ENCODE measurements at regions not wholly inside any gene's neighbourhood (a gene's known extent, or its start where the extent isn't known, plus 50 kb on each side); places are given as distances from the start of the nearest gene placed in this dataset.

DNA sequence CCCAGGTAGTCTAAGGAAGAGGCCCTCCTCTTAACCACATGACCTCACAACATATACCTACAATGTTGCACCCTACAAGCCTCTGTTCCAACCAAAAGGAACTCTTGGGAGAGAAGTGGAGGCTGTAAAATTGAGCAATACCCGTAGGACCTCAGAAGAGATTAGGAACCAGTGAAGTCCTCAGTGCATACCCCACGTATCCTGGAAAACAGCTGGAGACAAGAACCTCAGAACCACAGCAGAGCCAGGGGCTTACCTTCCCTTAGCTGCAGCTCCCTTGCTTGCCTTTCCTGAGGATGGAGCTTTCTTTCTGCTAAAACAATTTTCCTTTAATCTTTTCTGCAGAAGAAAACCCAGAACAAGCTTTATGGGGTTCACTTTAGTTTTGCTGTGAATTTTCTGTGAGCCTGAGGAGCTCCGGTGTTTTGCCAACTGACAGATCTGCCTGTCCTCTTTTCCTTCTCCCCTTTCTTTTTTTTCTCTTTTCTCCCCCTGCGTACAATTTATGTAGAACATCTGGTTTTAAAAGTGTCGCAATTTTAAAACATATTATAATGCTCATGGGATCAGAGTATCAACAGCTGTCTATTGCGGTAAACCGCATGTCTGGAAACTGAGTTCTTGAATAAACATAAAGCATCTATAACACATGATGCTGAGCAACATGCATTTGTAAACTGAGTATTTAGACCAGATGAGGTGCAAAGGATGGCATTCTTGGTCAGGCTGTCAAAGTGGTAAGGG lies 226.4 kb upstream of the MAF start:
- TF ChIP-seq CTCF (IDR thresholded peaks at IDR 0.05): no peak
- TF ChIP-seq POLR2A (IDR thresholded peaks at IDR 0.05): no peak

All from Peyer's patch (tissue), 4 donors.